ENCODE measurements at regions not wholly inside any gene's neighbourhood (a gene's known extent, or its start where the extent isn't known, plus 50 kb on each side); places are given as distances from the start of the nearest gene placed in this dataset.

DNA sequence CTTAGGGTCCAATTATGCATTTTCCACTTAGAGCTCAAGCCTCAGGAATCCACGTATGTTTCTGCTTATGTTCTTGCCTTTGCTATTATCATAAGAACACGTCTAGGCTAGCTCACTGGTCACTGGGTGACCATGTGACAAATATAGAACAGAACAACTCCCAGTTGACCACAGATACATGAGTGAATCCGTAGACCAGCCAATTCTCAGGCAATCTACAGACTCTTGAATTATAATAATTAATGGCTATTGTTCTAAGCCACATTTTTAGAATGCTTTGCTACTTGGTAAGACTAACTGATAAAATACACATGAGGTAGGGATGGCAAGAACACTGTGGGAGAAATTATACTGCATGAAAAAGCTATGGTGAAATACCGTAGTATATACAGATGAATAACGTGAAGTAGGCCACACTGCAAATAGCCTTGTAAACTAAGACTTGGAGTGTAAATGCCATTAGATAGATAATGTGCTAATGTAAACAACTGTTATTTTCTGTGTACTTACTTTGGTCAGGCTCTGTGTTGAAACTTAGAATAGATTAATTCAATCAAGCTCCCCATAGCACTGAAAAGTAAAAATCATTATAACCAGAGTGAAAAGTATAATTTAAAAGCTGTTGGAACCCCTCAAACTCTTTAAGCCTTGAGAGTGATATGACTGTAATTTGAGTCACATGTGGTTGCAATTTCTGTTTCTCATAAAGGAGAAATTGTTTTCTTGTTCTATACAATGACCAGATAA, 366.2 kb upstream of the CCDC179 start:
- H3K9ac ChIP-seq (ENCODE audit: low read length): no peak overlapping the region
- TF ChIP-seq CTCF (IDR thresholded peaks at IDR 0.05; ENCODE audit: low read length): no peak
- no peak for TF ChIP-seq EZH2phosphoT487 (IDR thresholded peaks at IDR 0.05; ENCODE audit: low read length)
- TF ChIP-seq EZH2 (optimal IDR thresholded peaks at IDR 0.05; ENCODE audit: low read depth, low read length): no peak
- no peaks in the 10 kb centered on the region for H3K4me1 ChIP-seq (ENCODE audit: low read length)
- H3K27me3 ChIP-seq (replicated peaks; ENCODE audit: insufficient read depth, low read length): no peaks in the 10 kb centered on the region
- no peaks in the 10 kb centered on the region for H3K79me2 ChIP-seq (ENCODE audit: low read length)
- H3K9me2 ChIP-seq (replicated peaks; ENCODE audit: insufficient read depth, low read length): no peaks in the 10 kb centered on the region
- H3K36me3 ChIP-seq (replicated peaks; ENCODE audit: insufficient read depth, low read length): no peaks in the 10 kb centered on the region
- no peaks in the 10 kb centered on the region for H3F3A ChIP-seq (ENCODE audit: insufficient read depth, low read length)
- no peak overlapping the region for H3K4me2 ChIP-seq (ENCODE audit: low read depth, low read length)
- H3K27ac ChIP-seq (ENCODE audit: low read length): no peak overlapping the region
- no peak for DNase-seq
- H4K20me1 ChIP-seq (ENCODE audit: insufficient read depth, low read length): no peaks in the 10 kb centered on the region
- H3K9me3 ChIP-seq (replicated peaks; ENCODE audit: insufficient read depth, low read length): no peaks in the 10 kb centered on the region
- no peak overlapping the region for H2AFZ ChIP-seq (ENCODE audit: low read length)
- no peak overlapping the region for H3K4me3 ChIP-seq (ENCODE audit: low read length)

- no peak overlapping the region for H3K4me2 ChIP-seq (ENCODE audit: low read depth, low read length)
- H3K9me3 ChIP-seq (replicated peaks; ENCODE audit: insufficient read depth, low read length): no peaks in the 10 kb centered on the region
- no peaks in the 10 kb centered on the region for H4K20me1 ChIP-seq (ENCODE audit: insufficient read depth, low read length)
- no peaks in the 10 kb centered on the region for H3K4me1 ChIP-seq (ENCODE audit: low read length)
- no peak for DNase-seq
- no peaks in the 10 kb centered on the region for H3K27me3 ChIP-seq (replicated peaks; ENCODE audit: insufficient read depth, low read length)
- no peak overlapping the region for H3K9ac ChIP-seq (ENCODE audit: low read length)
- H3K27ac ChIP-seq (ENCODE audit: low read length): no peak overlapping the region
- no peak overlapping the region for H2AFZ ChIP-seq (ENCODE audit: low read length)
- H3K36me3 ChIP-seq (replicated peaks; ENCODE audit: insufficient read depth, low read length): no peaks in the 10 kb centered on the region
- H3K79me2 ChIP-seq (ENCODE audit: low read length): no peaks in the 10 kb centered on the region
- no peaks in the 10 kb centered on the region for H3K9me2 ChIP-seq (replicated peaks; ENCODE audit: insufficient read depth, low read length)
- H3F3A ChIP-seq (ENCODE audit: insufficient read depth, low read length): no peaks in the 10 kb centered on the region
- no peak overlapping the region for H3K4me3 ChIP-seq (ENCODE audit: low read length)
- TF ChIP-seq EZH2 (optimal IDR thresholded peaks at IDR 0.05; ENCODE audit: low read depth, low read length): no peak
- TF ChIP-seq CTCF (IDR thresholded peaks at IDR 0.05; ENCODE audit: low read length): no peak
- no peak for TF ChIP-seq EZH2phosphoT487 (IDR thresholded peaks at IDR 0.05; ENCODE audit: low read length)
Measured at GRCh38 chr11:23227078-23227445, 366.8 kb upstream of the CCDC179 start.

DNA sequence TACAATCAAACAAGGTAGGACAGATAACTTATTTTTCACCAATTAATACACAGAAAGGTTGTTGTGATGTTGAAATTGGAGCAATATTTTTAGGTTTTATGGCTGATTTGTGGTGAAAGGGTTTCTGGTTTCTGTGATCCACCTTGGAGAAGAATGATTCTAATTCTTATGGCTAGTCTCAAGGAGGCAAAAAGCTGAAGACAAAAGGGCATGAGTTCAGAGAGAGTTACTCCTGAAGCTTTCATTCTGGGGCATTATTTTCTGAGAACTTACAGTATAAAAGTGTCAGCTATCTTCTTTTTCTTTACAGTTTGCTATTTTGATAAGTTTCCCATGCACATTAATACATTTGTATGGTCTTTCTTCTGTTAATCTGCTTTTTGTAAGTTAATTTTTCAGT, 372.4 kb upstream of the CCDC179 start:
- no peak overlapping the region for H3K4me2 ChIP-seq (ENCODE audit: low read depth, low read length)
- H2AFZ ChIP-seq (ENCODE audit: low read length): no peak overlapping the region
- H3K27me3 ChIP-seq (replicated peaks; ENCODE audit: insufficient read depth, low read length): no peaks in the 10 kb centered on the region
- no peaks in the 10 kb centered on the region for H3K9me3 ChIP-seq (replicated peaks; ENCODE audit: insufficient read depth, low read length)
- no peaks in the 10 kb centered on the region for H3K4me1 ChIP-seq (ENCODE audit: low read length)
- no peak overlapping the region for H3K27ac ChIP-seq (ENCODE audit: low read length)
- no peaks in the 10 kb centered on the region for H3F3A ChIP-seq (ENCODE audit: insufficient read depth, low read length)
- no peak for DNase-seq
- H3K9ac ChIP-seq (ENCODE audit: low read length): no peak overlapping the region
- no peaks in the 10 kb centered on the region for H3K36me3 ChIP-seq (replicated peaks; ENCODE audit: insufficient read depth, low read length)
- H3K79me2 ChIP-seq (ENCODE audit: low read length): no peaks in the 10 kb centered on the region
- no peak overlapping the region for H3K4me3 ChIP-seq (ENCODE audit: low read length)
- no peaks in the 10 kb centered on the region for H4K20me1 ChIP-seq (ENCODE audit: insufficient read depth, low read length)
- no peaks in the 10 kb centered on the region for H3K9me2 ChIP-seq (replicated peaks; ENCODE audit: insufficient read depth, low read length)
- no peak for TF ChIP-seq CTCF (IDR thresholded peaks at IDR 0.05; ENCODE audit: low read length)
- no peak for TF ChIP-seq EZH2 (optimal IDR thresholded peaks at IDR 0.05; ENCODE audit: low read depth, low read length)
- TF ChIP-seq EZH2phosphoT487 (IDR thresholded peaks at IDR 0.05; ENCODE audit: low read length): no peak

All from MM.1S (cell line).